ENCODE measurements at regions not wholly inside any gene's neighbourhood (a gene's known extent, or its start where the extent isn't known, plus 50 kb on each side); places are given as distances from the start of the nearest gene placed in this dataset.
"Not testable (repeated sequence)": the region's sequence is repeated elsewhere in the genome, so short reads cannot be mapped to it uniquely, and the experiment has no call there.

DNA sequence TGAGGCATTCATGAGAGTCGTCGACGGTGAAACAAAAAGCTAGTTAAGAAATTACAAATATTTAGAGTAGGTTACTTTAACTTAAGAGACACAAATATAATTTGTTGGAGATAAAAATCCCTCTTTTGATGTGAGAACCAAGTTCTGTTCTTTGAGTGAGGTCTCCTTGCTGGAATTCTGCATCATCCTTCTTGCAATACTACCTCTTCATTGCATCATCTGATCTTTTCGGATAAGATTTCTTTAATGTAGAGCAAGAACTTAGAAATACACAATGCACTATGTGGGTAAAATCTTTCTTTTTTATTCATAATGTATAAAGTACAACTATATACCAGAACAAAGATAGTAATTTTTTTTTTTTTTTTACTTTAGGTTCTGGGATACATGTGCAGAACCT lies 118.4 kb downstream of the ARL4C start:
- DNase-seq (no peak), ATAC-seq (no peak)
- intact Hi-C loops (cut with DNase I): no loop called here

DNA sequence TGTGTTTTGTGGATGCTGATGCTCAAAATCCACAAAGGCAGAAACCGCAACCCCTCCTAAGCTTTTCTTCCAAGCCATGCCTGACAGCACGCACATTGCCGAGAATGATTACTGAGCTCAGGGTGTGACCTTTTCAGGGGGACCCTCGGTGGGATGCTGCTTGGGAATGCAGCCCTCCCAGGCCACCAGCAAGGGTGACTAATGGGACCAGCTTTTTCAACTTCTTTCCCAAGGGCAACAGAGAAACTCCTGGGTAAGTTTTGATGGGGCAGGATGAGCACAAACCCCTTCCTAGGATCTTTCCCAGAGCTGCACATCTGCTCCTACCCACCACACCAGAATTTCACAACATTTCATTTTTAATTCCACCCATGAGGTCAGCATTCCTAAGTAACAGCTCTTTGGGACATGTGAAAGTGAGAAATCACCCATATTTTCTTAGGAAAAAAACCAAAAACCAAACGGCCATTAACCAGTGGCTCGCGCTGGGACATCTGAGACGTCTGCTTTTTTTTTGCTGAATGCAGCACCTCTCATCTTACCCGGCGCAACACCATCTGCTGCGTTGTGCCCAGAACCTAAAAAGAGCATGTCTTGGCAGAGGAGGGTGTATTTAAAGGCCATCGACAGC lies 119.0 kb downstream of the ARL4C start:
- ATAC-seq (no peak), DNase-seq (no peak)
- intact Hi-C loops (cut with DNase I): no loop called here

DNA sequence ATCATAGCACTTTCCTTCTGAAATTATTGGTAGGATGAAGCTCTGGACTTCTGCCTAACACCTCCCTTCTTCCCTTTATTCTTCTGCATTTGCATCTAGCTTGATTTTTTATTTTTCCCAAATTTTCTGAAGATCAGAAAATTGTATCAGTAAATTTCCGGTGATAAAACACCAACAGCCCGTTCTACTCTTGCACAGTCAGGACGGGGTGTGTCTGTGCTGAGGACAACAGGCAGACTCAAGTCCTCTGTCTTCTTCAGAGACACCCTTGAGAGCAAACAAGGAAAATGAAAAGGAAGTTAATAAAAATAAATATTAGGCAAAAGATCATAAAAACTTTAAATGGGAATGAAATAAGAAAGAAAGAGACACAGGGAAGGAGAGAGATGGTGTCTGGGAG lies 120.7 kb downstream of the ARL4C start:
- ATAC-seq (no peak), DNase-seq (no peak)
- intact Hi-C loops (cut with DNase I): no loop called here

- no peak for DNase-seq
- intact Hi-C loops (cut with DNase I): no loop called here
- ATAC-seq: no peak
Measured at GRCh38 chr2:234375176-234375880, 121.6 kb downstream of the ARL4C start.

DNA sequence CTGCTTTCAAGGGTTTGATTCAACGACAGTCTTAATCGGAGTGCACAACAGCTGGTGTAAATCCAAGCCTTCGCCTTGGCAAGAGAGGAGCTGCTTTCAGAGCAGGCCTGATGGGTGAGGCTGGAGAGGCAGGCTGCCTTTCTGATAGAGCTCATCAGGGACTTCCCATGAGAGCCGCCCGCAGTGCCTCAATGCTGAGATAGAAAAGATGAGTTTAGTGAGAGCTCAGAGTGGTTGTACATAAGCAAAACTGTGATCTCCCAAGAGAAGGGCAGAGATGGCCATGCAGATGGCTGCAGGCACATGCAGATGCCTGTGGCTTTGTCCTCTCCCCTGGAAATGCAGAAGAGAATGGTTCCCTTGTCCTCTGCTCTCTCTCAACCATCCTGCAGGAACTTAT lies 122.1 kb downstream of the ARL4C start:
- ATAC-seq: no peak
- intact Hi-C loops (cut with DNase I): no loop called here
- no peak for DNase-seq

- intact Hi-C loops (cut with DNase I): no loop called here
- no peak for ATAC-seq
- no peak for DNase-seq
Measured at GRCh38 chr2:234374150-234374508, 122.8 kb downstream of the ARL4C start.

DNA sequence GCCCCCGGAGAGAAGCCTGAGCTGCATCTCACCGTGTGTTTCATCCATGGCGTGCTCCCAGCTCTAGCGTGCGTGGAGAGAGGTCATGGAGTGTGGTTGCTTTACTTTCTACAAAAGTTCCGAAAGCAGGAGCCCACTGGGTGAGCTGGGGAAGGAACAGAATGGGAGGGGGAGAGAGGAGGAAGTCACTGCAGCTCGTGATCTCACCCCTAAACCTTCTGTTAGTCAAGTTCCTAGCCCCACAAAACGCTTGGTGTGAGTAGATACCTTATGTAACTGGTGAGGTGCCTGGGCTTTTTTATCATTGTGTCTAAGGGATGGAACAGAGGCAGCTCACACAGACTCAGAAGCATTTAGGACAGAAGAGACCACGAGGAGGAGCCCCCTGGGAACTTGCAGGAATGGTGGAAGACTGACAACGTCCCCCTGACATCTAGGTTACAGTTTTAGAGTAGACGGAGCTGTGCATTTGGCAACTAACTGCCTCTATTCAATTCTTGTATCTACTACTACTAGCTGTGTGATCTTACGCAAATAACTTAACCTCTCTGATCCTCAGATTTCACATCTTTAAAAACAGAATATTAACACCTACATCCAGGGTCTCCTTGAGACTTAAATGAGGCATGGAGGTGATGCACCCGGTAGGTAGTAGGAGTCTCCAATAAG lies 123.3 kb downstream of the ARL4C start:
- intact Hi-C loops (cut with DNase I): no loop called here
- no peak for DNase-seq

DNA sequence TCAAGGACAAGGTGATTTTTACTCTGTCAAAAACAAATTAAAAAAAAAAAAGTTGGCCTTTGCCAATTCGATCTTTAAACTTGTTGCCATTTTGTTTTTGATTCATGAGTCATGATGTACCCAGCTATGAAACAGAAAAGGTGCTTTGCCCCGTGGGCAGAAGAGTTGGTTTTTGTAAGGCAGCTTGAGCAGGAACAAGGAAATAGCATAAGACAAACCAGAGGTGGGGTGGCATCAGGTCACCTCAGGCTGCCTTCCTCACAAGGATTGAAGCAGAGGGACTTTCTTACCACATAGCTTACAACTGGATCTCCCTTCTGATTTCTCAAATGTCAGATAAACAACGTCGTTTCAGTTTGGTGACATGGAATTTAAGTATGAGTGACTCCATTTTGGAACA lies 123.8 kb downstream of the ARL4C start:
- ATAC-seq (no peak), DNase-seq (no peak)
- intact Hi-C loops (cut with DNase I): no loop called here

More for the DNA sequence above, 123.3 kb downstream of the ARL4C start:
- ATAC-seq: no peak

GRCh38 chr2:234372506-234372905 lies 124.4 kb downstream of the ARL4C start:
- no peak for ATAC-seq
- DNase-seq: no peak
- intact Hi-C loops (cut with DNase I): no loop called here

DNA sequence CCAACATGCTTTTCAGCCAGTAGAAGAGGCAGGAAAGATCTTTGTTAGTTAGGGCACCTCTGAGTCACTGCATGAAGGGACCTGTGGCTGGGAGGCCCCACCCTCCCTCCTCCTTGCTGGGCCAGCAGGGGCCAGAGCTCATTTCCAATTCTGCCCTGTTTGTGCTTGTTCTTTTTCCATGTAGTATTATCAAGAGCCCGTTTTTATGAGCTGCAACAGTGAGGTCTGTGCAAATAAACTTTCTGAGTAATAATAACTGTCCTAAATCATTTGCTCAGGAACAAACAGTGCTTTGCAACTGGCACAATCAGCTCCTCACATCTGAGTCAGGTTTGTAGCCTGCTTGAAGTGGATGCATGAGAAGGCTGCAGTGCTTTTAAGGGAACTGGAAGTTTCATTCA lies 128.0 kb downstream of the ARL4C start:
- ATAC-seq (peak in 1 of 2 donors; percentile 32), DNase-seq (no peak)
- intact Hi-C loops (cut with DNase I): no loop called here

- ATAC-seq (peak in 1 of 2 donors; percentile 41), DNase-seq (no peak)
- intact Hi-C loops (cut with DNase I): no loop called here
Measured at GRCh38 chr2:234366891-234367290, 130.0 kb downstream of the ARL4C start.

GRCh38 chr2:234364661-234365060 lies 132.2 kb downstream of the ARL4C start:
- ATAC-seq: no peak
- intact Hi-C loops (cut with DNase I): no loop called here
- no peak for DNase-seq

- no peak for DNase-seq
- intact Hi-C loops (cut with DNase I): no loop called here
- ATAC-seq: no peak
Measured at GRCh38 chr2:234363647-234364294, 133.1 kb downstream of the ARL4C start.

DNA sequence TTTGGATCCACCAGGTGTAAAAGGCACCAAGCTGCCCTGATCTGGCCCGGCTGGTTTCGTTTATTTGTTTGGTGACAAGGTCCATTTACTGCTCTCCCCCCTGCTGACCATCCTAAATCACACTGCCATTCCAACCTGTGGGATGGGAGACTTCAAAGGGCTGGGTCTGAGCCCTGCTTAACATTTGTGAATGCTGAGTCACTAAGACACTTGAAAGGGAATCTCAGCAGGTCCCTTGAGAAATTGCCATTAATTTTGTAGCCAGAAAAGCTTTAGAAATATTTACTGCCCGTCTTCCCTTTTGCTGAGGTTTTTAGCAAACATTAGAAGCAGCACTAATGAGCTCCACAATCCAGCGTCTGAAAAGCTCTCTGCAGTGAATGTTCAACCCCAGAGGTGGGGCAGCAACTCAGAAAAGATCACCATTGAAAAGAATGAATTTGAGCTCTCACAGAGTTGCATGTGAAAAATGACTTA lies 133.8 kb downstream of the ARL4C start:
- intact Hi-C loops (cut with DNase I): no loop called here
- DNase-seq (no peak), ATAC-seq (no peak)

GRCh38 chr2:234360313-234360975 lies 136.4 kb downstream of the ARL4C start:
- intact Hi-C loops (cut with DNase I); ATAC-seq; DNase-seq: not testable (repeated sequence)

DNA sequence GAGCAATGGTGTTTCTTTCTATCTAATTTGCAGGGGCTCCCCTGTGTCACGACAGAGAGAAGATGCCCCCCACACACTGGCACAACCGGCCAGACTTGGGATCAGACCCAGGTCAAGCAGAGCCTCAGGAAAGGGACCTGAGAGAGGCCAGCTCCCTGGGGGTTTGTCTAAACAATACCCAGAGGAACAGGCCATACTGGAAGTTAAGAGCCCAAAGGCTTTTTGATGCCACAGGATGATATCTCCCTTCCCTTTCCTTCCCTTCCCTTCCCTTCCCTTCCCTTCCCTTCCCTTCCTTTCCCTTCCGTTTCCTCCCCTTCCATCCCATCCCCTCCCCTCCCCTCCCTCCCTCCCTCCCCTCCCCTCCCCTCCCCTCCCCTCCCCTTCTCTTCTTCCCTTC lies 139.2 kb downstream of the ARL4C start:
- ATAC-seq (no peak), DNase-seq (no peak)
- intact Hi-C loops (cut with DNase I): no loop called here

- intact Hi-C loops (cut with DNase I): no loop called here
- DNase-seq: no peak
- no peak for ATAC-seq
Measured at GRCh38 chr2:234355808-234356365, 141.0 kb downstream of the ARL4C start.

- ATAC-seq: no peak
- no peak for DNase-seq
- intact Hi-C loops (cut with DNase I): no loop called here
Measured at GRCh38 chr2:234355021-234355720, 141.7 kb downstream of the ARL4C start.

- DNase-seq (no peak), ATAC-seq (no peak)
- intact Hi-C loops (cut with DNase I): no loop called here
Measured at GRCh38 chr2:234352270-234352669, 144.6 kb downstream of the ARL4C start.
